Spleen (tissue), 7 donors: ENCODE measurements at regions not wholly inside any gene's neighbourhood (a gene's known extent, or its start where the extent isn't known, plus 50 kb on each side); places are given as distances from the start of the nearest gene placed in this dataset.

ENCODE experiments used
- CTCF ChIP-seq, 11 experiments: fragments of 200-600 bp in 7 of 11; fragments of 450-650 bp in 4 of 11; sonication (generic) in 4 of 11; IDR thresholded peaks in 8 of 11; conservative IDR thresholded peaks in 3 of 11; 1 replicate in 7 of 11; 2 replicates in 4 of 11; pipeline versions ENCODE4 v1.4.0 to v1.8.0; 2016 to 2021; ENCODE audit warnings: antibody characterized with exemption in 11 of 11, inconsistent platforms in 4 of 11, mild to moderate bottlenecking in 1 of 11
- POLR2A ChIP-seq, 3 donors: fragments of 450-650 bp; IDR thresholded peaks; one replicate each; pipeline ENCODE4 v1.5.1; 2017; ENCODE audit warnings: antibody characterized with exemption in 3 of 3, mild to moderate bottlenecking in 1 of 3
- POLR2AphosphoS5 ChIP-seq, 3 donors: sonication (generic); formaldehyde crosslinking; IDR thresholded peaks; one replicate each; pipeline ENCODE4 v1.5.1; 2017; ENCODE audit warnings: antibody characterized with exemption in 3 of 3
- donor health status: DM: no; HTN: no; CAD: no; lungs with moderate emphysema.
- donor health status: DM: no; HTN: no; CAD: no.
- donor health status: DM: no; HTN: no; CAD: no.

DNA sequence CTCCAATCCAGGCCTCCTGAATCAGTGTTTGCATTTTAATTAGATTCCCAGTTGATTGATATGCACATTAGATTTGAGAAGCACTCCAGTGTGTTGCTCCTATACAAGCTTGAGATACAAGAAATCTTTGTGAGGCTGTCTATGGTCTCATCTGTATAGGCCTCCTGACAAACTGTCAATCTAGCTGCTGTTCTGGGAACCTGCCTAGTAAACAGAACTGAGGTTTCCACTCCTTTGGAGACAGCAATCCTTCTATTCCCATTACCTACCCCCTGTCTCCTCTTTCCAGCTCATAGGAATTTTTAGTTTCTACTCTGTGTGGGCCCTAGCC lies 306.1 kb upstream of the EMCN start:
- TF ChIP-seq CTCF (IDR thresholded peaks at IDR 0.05 in 8 of 11, conservative IDR thresholded peaks at IDR 0.05 in 3 of 11) (no peak), POLR2A (IDR thresholded peaks at IDR 0.05) (no peak), POLR2AphosphoS5 (IDR thresholded peaks at IDR 0.05) (no peak)
